ENCODE measurements at regions not wholly inside any gene's neighbourhood (a gene's known extent, or its start where the extent isn't known, plus 50 kb on each side); places are given as distances from the start of the nearest gene placed in this dataset.

GRCh38 chr3:106092792-106093191 is 224.0 kb upstream of the CBLB start:
- no peak for TF ChIP-seq CTCF (IDR thresholded peaks at IDR 0.05; ENCODE audit: poor library complexity)
- no peak for TF ChIP-seq EZH2phosphoT487 (IDR thresholded peaks at IDR 0.05; ENCODE audit: low read depth, severe bottlenecking, unreplicated experiment)
